WTC11 (cell line): ENCODE measurements at regions not wholly inside any gene's neighbourhood (a gene's known extent, or its start where the extent isn't known, plus 50 kb on each side); places are given as distances from the start of the nearest gene placed in this dataset.

ENCODE experiments used
- ATAC-seq: fragments of 200-7000 bp; cut with Tn5 transposase; 2 replicates; pipeline ENCODE4 v1.10.0; 2021; ENCODE audit warnings: mild to moderate bottlenecking, moderate library complexity
- CTCF ChIA-PET: fragments of 300-600 bp; sonication (Branson Sonifier 250); formaldehyde crosslinking; loops from one replicate; lab custom pipeline; 2021; ENCODE audit warnings: antibody characterized with exemption; lab: Charles Lee
- POLR2A ChIA-PET: fragments of 350-600 bp; sonication (Branson Sonifier 250); formaldehyde crosslinking; loops from one replicate; lab custom pipeline; 2021; ENCODE audit warnings: antibody characterized with exemption; lab: Charles Lee
- DNase-seq: peaks from one replicate; pipeline ENCODE4 v3.0.0; 2021; ENCODE audit warnings: low spot score
- H3K27ac Mint-ChIP-seq: 2 replicates; pipeline ENCODE4 v1.8.0; 2021; ENCODE audit warnings: mixed read lengths
- H3K27me3 Mint-ChIP-seq: 2 replicates; pipeline ENCODE4 v1.8.0; 2021; ENCODE audit warnings: low read depth, mild to moderate bottlenecking, moderate library complexity, mixed read lengths
- H3K36me3 Mint-ChIP-seq: 2 replicates; pipeline ENCODE4 v1.8.0; 2021; ENCODE audit warnings: mixed read lengths
- H3K4me1 Mint-ChIP-seq: 2 replicates; pipeline ENCODE4 v1.8.0; 2022; ENCODE audit warnings: mixed read lengths
- H3K4me3 Mint-ChIP-seq: 2 replicates; pipeline ENCODE4 v1.8.0; 2021; ENCODE audit warnings: mild to moderate bottlenecking, moderate library complexity, mixed read lengths
- H3K9me3 Mint-ChIP-seq: 2 replicates; pipeline ENCODE4 v1.8.0; 2021; ENCODE audit warnings: mixed read lengths
- AFF4 ChIP-seq: sonication (generic); formaldehyde crosslinking; IDR thresholded peaks from 2 replicates; pipeline ENCODE4 v1.8.1; 2023; ENCODE audit warnings: mild to moderate bottlenecking, missing genetic modification reagents, borderline replicate concordance
- ATF1 ChIP-seq: sonication (generic); formaldehyde crosslinking; IDR thresholded peaks from 2 replicates; pipeline ENCODE4 v1.8.1; 2023; ENCODE audit warnings: mild to moderate bottlenecking, moderate library complexity, missing genetic modification reagents
- CBFB ChIP-seq: sonication (generic); formaldehyde crosslinking; IDR thresholded peaks from 2 replicates; pipeline ENCODE4 v1.8.1; 2022; ENCODE audit warnings: mild to moderate bottlenecking, low read depth, missing genetic modification reagents
- CREM ChIP-seq: sonication (generic); formaldehyde crosslinking; IDR thresholded peaks from 2 replicates; pipeline ENCODE4 v1.8.1; 2022; ENCODE audit warnings: mild to moderate bottlenecking, missing genetic modification reagents, moderate library complexity
- EMX1 ChIP-seq: fragments of 250-450 bp; sonication (Bioruptor Pico); IDR thresholded peaks from 2 replicates; pipeline ENCODE4 v1.8.0; 2021; ENCODE audit warnings: mild to moderate bottlenecking
- FOXP4 ChIP-seq: sonication (generic); formaldehyde crosslinking; IDR thresholded peaks from 2 replicates; pipeline ENCODE4 v1.8.0; 2022; ENCODE audit warnings: mild to moderate bottlenecking, missing genetic modification reagents
- JAZF1 ChIP-seq: fragments of 250-450 bp; sonication (Bioruptor Pico); IDR thresholded peaks from 2 replicates; pipeline ENCODE4 v1.9.0; 2021; ENCODE audit warnings: moderate library complexity, mild to moderate bottlenecking, inconsistent platforms
- MLX ChIP-seq: sonication (generic); formaldehyde crosslinking; IDR thresholded peaks from 2 replicates; pipeline ENCODE4 v1.8.1; 2023; ENCODE audit warnings: mild to moderate bottlenecking, missing genetic modification reagents, moderate library complexity
- MXD4 ChIP-seq: fragments of 250-450 bp; sonication (Bioruptor Pico); IDR thresholded peaks from 2 replicates; pipeline ENCODE4 v1.8.0; 2021; ENCODE audit warnings: mild to moderate bottlenecking, moderate library complexity, borderline replicate concordance
- NFE2L1 ChIP-seq: sonication (generic); formaldehyde crosslinking; IDR thresholded peaks from 2 replicates; pipeline ENCODE4 v1.8.1; 2023; ENCODE audit warnings: missing genetic modification reagents
- NFYB ChIP-seq: sonication (generic); formaldehyde crosslinking; conservative IDR thresholded peaks from 2 replicates; pipeline ENCODE4 v1.8.0; 2022; ENCODE audit warnings: low read depth, missing genetic modification reagents
- USF1 ChIP-seq: sonication (generic); formaldehyde crosslinking; IDR thresholded peaks from 2 replicates; pipeline ENCODE4 v1.8.0; 2022; ENCODE audit warnings: mild to moderate bottlenecking, missing genetic modification reagents
- ZBTB43 ChIP-seq: sonication (generic); formaldehyde crosslinking; IDR thresholded peaks from 2 replicates; pipeline ENCODE4 v1.8.1; 2023; ENCODE audit warnings: mild to moderate bottlenecking, missing genetic modification reagents
- ZNF281 ChIP-seq: sonication (generic); formaldehyde crosslinking; IDR thresholded peaks from 2 replicates; pipeline ENCODE4 v1.8.0; 2023; ENCODE audit warnings: mild to moderate bottlenecking, missing genetic modification reagents
- ZNF317 ChIP-seq: sonication (generic); formaldehyde crosslinking; IDR thresholded peaks from 2 replicates; pipeline ENCODE4 v1.8.1; 2023; ENCODE audit warnings: low read depth, mild to moderate bottlenecking, moderate library complexity, missing genetic modification reagents, borderline replicate concordance
- ZNF416 ChIP-seq: fragments of 250-450 bp; sonication (Bioruptor Pico); IDR thresholded peaks from 2 replicates; pipeline ENCODE4 v1.9.0; 2021; ENCODE audit warnings: mild to moderate bottlenecking, inconsistent platforms
- ZNF423 ChIP-seq: fragments of 250-450 bp; sonication (Bioruptor Pico); IDR thresholded peaks from 2 replicates; pipeline ENCODE4 v2.1.2; 2022; ENCODE audit warnings: mild to moderate bottlenecking, moderate library complexity
- ZNF671 ChIP-seq: fragments of 250-450 bp; sonication (Bioruptor Pico); IDR thresholded peaks from 2 replicates; pipeline ENCODE4 v1.8.0; 2021; ENCODE audit warnings: mild to moderate bottlenecking

GRCh38 chr10:60511477-60512229, 122.0 kb upstream of the ANK3 start:
- Mint-ChIP-seq H3K4me1 (peaks cover 37% of the 10 kb centered on the region), H3K27ac (no peak overlapping the region), H3K36me3 (no peaks in the 10 kb centered on the region), H3K9me3 (no peaks in the 10 kb centered on the region), H3K27me3 (no peaks in the 10 kb centered on the region)
- DNase-seq: no peak
- ChIA-PET CTCF (interaction anchor here (1.8 kb wide), 1 partner anchor 10 kb away, joined by 5 read pairs; no protein-coding TSS in a partner anchor), POLR2A (interaction anchor here (0.6 kb wide), 1 partner anchor 28 kb away, joined by 3 read pairs; no protein-coding TSS in a partner anchor)
- no peak for TF ChIP-seq CREM (CRISPR knock-in tag)
- no peak for TF ChIP-seq USF1
- no peak for TF ChIP-seq ZNF416 (CRISPR knock-in tag)
- TF ChIP-seq ZNF317 (CRISPR knock-in tag): no peak
- TF ChIP-seq ZNF281 (CRISPR knock-in tag): no peak
- no peak for TF ChIP-seq FOXP4
- TF ChIP-seq ZNF671 (CRISPR knock-in tag): no peak
- TF ChIP-seq JAZF1: no peak
- TF ChIP-seq ZBTB43 (CRISPR knock-in tag): no peak
- no peak for TF ChIP-seq MLX (CRISPR knock-in tag)
- TF ChIP-seq NFE2L1 (CRISPR knock-in tag): no peak
- no peak for TF ChIP-seq NFYB (CRISPR knock-in tag)
- no peak for TF ChIP-seq ATF1
- TF ChIP-seq MXD4: no peak
- no peak for TF ChIP-seq ZNF423
- no peak for TF ChIP-seq EMX1
- TF ChIP-seq CBFB (CRISPR knock-in tag): no peak
- no peak for TF ChIP-seq AFF4
- TF ChIP-seq, all 79 proteins: peak for 0
- ATAC-seq: no peak
- H3K4me3 Mint-ChIP-seq: no peak overlapping the region
